BLaER1 treated with 17β-estradiol and CSF1 and Interleukin-3, amounts not matched to agents 10 nM and 100 nM (cell line): ENCODE measurements at regions not wholly inside any gene's neighbourhood (a gene's known extent, or its start where the extent isn't known, plus 50 kb on each side); places are given as distances from the start of the nearest gene placed in this dataset.

ENCODE experiments used
- H3K27ac ChIP-seq, 11 experiments: shearing (Covaris generic); formaldehyde crosslinking; 2 replicates each; pipeline ENCODE4 v1.8.1; 2022
- H3K27me3 ChIP-seq, 11 experiments: shearing (Covaris generic); formaldehyde crosslinking; 2 replicates each; pipeline ENCODE4 v1.8.1; 2022
- H3K36me3 ChIP-seq, 11 experiments: shearing (Covaris generic); formaldehyde crosslinking; 2 replicates each; pipeline ENCODE4 v1.8.1; 2022
- H3K4me1 ChIP-seq, 10 experiments: shearing (Covaris generic); formaldehyde crosslinking; 2 replicates each; pipeline ENCODE4 v1.8.1; 2022
- H3K4me2 ChIP-seq, 11 experiments: shearing (Covaris generic); formaldehyde crosslinking; 2 replicates each; pipeline ENCODE4 v1.8.1; 2022
- H3K4me3 ChIP-seq, 10 experiments: shearing (Covaris generic); formaldehyde crosslinking; 2 replicates each; pipeline ENCODE4 v1.8.1; 2022
- H3K9ac ChIP-seq, 11 experiments: shearing (Covaris generic); formaldehyde crosslinking; 2 replicates each; pipeline ENCODE4 v1.8.1; 2022
- H3K9me3 ChIP-seq, 11 experiments: shearing (Covaris generic); formaldehyde crosslinking; replicated peaks in 1 of 11; 2 replicates each; pipeline ENCODE4 v1.8.1; 2022
- H4K20me1 ChIP-seq, 11 experiments: shearing (Covaris generic); formaldehyde crosslinking; 2 replicates each; pipeline ENCODE4 v1.8.1; 2022
- Cebpa-rat ChIP-seq, 11 experiments: shearing (Covaris generic); IDR thresholded peaks; 2 replicates each; pipeline ENCODE4 v1.8.1; 2022

DNA sequence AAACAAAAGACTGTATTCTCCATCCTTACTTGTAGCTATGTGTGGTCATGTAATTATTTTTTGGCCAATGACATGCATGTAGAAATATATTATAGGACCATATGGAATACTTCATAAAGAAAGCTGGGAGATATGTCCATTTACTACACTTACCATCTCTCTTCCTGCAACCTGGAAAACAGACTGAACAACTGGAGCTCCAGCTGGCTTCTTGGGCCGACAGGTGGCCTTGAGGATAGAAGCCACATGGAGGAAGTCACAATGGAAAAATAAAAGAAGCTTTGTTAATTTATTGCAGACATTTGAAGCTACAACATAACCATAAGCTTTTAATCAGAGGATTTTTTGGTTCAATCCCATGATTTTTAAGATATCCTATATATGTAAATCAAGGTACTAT is 167.9 kb upstream of the CBLB start:
- Histone ChIP-seq H3K27ac (no peak overlapping the region), H3K9me3 (peaks cover 0 to 18% (median 6%) of the 10 kb centered on the region in 11 experiments; a peak in 7 of 22 replicates), H3K4me1 (no peaks in the 10 kb centered on the region), H4K20me1 (no peaks in the 10 kb centered on the region), H3K9ac (no peak overlapping the region), H3K36me3 (no peaks in the 10 kb centered on the region), H3K4me3 (no peak overlapping the region), H3K27me3 (no peaks in the 10 kb centered on the region), H3K4me2 (no peak overlapping the region)
- no peak for TF ChIP-seq Cebpa-rat (IDR thresholded peaks at IDR 0.05)

DNA sequence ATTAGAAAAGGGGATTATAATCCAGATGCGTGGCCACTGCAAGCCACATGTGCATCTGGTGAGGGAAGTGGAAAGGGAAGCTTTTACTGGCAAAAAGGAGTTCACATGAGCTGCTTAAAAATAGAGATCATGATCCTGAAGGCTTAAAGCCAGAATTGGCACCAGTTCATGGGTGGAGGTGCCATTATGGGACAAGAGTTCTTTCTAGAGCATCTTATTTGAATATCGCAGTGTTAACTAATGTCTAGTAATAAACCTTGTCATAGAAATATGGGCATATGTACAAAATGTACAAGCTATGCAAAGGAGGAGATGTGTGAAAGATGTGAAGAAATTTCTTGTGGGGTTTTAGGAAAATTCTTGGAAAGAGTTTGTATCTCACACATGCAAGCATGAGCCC is 178.4 kb upstream of the CBLB start:
- H3K27ac ChIP-seq, result no peak overlapping the region
- no peak overlapping the region for H3K4me3 ChIP-seq
- H3K4me2 ChIP-seq, result no peak overlapping the region
- no peak for TF ChIP-seq Cebpa-rat (IDR thresholded peaks at IDR 0.05)
- H4K20me1 ChIP-seq, result no peaks in the 10 kb centered on the region
- H3K9me3 ChIP-seq, result peaks cover 0 to 10% (median 0%) of the 10 kb centered on the region in 11 experiments; a peak in 1 of 22 replicates
- no peaks in the 10 kb centered on the region for H3K27me3 ChIP-seq
- no peak overlapping the region for H3K9ac ChIP-seq
- H3K36me3 ChIP-seq, result no peaks in the 10 kb centered on the region
- H3K4me1 ChIP-seq, result no peaks in the 10 kb centered on the region

DNA sequence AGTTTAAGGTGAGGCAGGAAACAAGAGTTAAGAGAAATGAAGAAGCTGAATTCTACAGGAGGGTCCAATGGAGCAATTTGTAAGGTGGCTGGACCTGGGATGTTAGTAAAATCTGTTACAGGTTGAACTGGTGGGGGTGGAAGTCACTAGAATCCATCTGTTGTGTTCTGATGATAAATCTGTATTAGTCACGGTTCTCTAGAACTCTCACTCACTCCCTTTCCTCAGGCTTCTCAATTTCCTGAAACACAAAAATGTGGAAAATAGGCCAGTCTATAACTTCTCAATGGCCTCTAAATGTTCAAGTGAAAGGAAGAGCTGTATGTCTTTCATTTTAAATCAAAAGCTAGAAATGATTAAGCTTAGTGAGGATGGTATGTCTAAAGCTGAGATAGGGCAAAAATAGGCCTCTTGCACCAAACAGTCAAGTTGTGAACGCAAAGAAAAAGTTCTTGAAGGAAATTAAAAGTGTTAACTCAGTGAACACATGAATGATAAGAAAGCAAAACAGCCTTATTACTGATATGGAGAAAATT is 180.2 kb upstream of the CBLB start:
- Histone ChIP-seq H3K4me2 (no peak overlapping the region), H3K4me3 (no peak overlapping the region), H3K9ac (no peak overlapping the region), H3K27ac (no peak overlapping the region), H3K36me3 (no peaks in the 10 kb centered on the region; a peak in 1 of 22 replicates), H3K4me1 (no peaks in the 10 kb centered on the region), H3K9me3 (0 out of 22 replicates have a peak, but pooled peaks cover 0 to 6% (median 0%) of the 10 kb centered on the region in 11 experiments), H3K27me3 (no peaks in the 10 kb centered on the region), H4K20me1 (no peaks in the 10 kb centered on the region)
- no peak for TF ChIP-seq Cebpa-rat (IDR thresholded peaks at IDR 0.05)

DNA sequence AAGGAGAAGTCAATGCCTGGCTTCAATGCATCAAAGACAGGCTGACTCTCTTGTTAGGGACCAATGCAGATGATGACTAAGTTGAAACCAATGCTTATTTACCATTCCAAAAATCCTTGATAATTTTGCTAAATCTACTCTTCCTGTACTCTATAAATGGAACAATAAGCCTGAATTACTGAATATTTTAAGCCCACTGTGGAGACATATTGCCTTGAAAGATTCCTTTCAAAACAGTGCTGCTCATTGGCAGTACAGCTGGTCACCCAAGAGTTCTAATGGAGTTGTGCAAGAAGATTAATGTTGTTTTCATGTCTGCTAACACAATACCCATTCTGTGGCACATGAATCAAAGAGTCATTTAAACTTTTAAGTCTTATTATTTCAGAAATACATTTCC is 181.0 kb upstream of the CBLB start:
- no peak overlapping the region for H3K27ac ChIP-seq
- H3K4me3 ChIP-seq, result no peak overlapping the region
- TF ChIP-seq Cebpa-rat (IDR thresholded peaks at IDR 0.05), result no peak

DNA sequence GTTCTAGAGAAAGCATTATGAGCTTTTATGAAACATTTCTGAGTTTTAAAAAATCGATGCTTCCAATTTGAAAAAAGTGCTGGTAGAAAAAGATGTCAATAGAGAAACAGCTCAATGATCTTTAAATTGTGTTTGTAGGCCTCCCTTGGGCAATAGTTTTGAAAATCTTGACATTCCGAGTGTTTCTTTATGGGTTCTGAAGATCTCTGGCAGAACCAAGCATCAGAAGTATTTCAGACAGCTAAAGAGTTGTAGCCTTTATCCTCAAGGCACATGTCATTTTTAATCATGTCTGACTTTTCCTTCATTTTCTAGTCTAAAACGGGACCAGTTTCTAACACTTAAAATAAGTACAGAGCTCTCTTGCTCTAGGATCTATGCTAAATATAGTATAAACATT is 188.1 kb upstream of the CBLB start:
- H3K4me1 ChIP-seq, result no peaks in the 10 kb centered on the region
- no peak overlapping the region for H3K4me3 ChIP-seq
- no peaks in the 10 kb centered on the region for H4K20me1 ChIP-seq
- H3K9me3 ChIP-seq, result no peaks in the 10 kb centered on the region
- no peak overlapping the region for H3K4me2 ChIP-seq
- no peak overlapping the region for H3K9ac ChIP-seq
- H3K27ac ChIP-seq, result no peak overlapping the region
- TF ChIP-seq Cebpa-rat (IDR thresholded peaks at IDR 0.05), result no peak
- H3K36me3 ChIP-seq, result no peaks in the 10 kb centered on the region; a peak in 1 of 22 replicates
- no peaks in the 10 kb centered on the region for H3K27me3 ChIP-seq

More for the DNA sequence above, 181.0 kb upstream of the CBLB start:
- no peaks in the 10 kb centered on the region for H3K4me1 ChIP-seq
- no peaks in the 10 kb centered on the region for H3K27me3 ChIP-seq
- H3K36me3 ChIP-seq, result no peaks in the 10 kb centered on the region; a peak in 1 of 22 replicates
- 0 out of 22 replicates have a peak, but pooled peaks cover 0 to 6% (median 0%) of the 10 kb centered on the region in 11 experiments for H3K9me3 ChIP-seq
- no peak overlapping the region for H3K4me2 ChIP-seq
- no peaks in the 10 kb centered on the region for H4K20me1 ChIP-seq
- H3K9ac ChIP-seq, result no peak overlapping the region

DNA sequence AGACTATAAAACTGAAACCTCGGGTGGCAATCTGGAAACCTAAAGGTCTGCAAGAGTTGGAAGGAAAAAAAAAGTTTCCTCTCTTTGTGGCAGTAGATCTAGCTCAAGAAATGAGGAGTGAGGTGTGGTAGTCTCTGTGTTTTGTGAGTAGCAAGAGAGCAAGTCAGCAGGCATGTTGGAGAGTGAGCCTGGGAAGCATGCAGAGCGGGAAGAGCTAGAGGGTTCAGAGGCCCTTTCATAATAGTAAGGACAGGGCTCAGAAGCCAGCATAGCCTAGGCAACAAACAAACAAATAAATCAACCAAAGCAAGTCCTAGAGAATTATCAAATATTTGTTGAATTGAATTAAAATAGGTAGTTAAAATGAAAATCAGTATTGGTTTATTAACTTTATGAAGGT is 189.7 kb upstream of the CBLB start:
- no peak for TF ChIP-seq Cebpa-rat (IDR thresholded peaks at IDR 0.05)
- Histone ChIP-seq H3K4me1 (no peaks in the 10 kb centered on the region), H3K4me3 (no peak overlapping the region), H3K27ac (no peak overlapping the region), H3K4me2 (no peak overlapping the region), H3K9me3 (no peaks in the 10 kb centered on the region), H3K36me3 (no peaks in the 10 kb centered on the region; a peak in 1 of 22 replicates), H3K9ac (no peak overlapping the region), H4K20me1 (no peaks in the 10 kb centered on the region), H3K27me3 (no peaks in the 10 kb centered on the region)

DNA sequence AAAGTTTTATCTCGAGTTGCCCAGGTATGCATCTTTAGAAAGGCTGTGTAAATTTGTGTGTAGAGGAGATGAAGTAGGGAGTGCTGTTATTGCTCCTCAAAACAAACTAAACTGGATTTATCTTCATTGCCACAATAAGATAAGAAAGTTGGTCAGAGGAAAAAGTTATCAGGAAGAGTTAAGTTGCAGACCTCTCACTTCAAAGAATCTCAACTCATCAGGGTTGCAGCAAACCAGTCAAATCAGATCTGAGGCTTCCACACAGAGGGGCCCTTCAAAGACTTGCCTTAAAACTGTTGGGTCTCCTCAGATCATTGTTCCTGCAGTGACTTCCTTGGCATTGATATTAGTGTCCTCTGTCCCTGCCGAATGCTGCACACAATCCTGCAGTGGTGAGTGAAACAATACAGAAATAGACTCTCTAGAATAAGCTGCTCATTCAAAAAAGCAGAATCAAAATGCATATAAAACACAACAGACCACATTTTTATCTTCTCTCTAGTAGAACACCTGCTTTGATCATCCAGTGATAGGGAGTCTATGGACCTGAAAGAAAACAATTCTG is 191.2 kb upstream of the CBLB start:
- peaks cover 0 to 12% (median 0%) of the 10 kb centered on the region in 11 experiments; a peak in 5 of 22 replicates for H3K9me3 ChIP-seq
- H3K4me2 ChIP-seq, result no peak overlapping the region
- H4K20me1 ChIP-seq, result no peaks in the 10 kb centered on the region
- no peak for TF ChIP-seq Cebpa-rat (IDR thresholded peaks at IDR 0.05)
- no peak overlapping the region for H3K9ac ChIP-seq
- no peaks in the 10 kb centered on the region for H3K27me3 ChIP-seq
- no peak overlapping the region for H3K4me3 ChIP-seq
- no peak overlapping the region for H3K27ac ChIP-seq
- no peaks in the 10 kb centered on the region; a peak in 1 of 22 replicates for H3K36me3 ChIP-seq
- H3K4me1 ChIP-seq, result no peaks in the 10 kb centered on the region

DNA sequence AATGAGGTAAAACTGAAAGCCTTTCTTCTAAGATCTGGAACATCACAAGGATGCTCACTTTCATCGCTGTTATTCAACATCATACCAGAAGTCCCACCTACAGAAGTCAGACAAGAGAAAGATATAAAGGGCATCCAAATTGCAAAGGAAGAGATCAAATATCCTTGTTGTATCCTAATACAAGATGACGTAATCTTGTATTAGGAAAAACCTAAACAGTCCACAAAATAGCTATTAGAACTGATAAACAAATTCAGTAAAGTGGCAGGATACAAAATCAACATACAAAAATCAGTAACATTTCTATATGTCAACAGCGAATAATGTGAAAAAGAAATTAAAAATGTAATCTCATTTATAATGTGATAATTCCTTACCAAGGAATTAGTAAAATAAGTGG is 195.1 kb upstream of the CBLB start:
- Histone ChIP-seq H3K4me3 (no peak overlapping the region), H3K9me3 (peaks cover 0 to 12% (median 0%) of the 10 kb centered on the region in 11 experiments; a peak in 5 of 22 replicates), H3K27me3 (no peaks in the 10 kb centered on the region), H4K20me1 (no peaks in the 10 kb centered on the region), H3K4me1 (no peaks in the 10 kb centered on the region), H3K36me3 (no peaks in the 10 kb centered on the region; a peak in 1 of 22 replicates), H3K9ac (no peak overlapping the region), H3K4me2 (no peak overlapping the region), H3K27ac (no peak overlapping the region)
- TF ChIP-seq Cebpa-rat (IDR thresholded peaks at IDR 0.05), result no peak

DNA sequence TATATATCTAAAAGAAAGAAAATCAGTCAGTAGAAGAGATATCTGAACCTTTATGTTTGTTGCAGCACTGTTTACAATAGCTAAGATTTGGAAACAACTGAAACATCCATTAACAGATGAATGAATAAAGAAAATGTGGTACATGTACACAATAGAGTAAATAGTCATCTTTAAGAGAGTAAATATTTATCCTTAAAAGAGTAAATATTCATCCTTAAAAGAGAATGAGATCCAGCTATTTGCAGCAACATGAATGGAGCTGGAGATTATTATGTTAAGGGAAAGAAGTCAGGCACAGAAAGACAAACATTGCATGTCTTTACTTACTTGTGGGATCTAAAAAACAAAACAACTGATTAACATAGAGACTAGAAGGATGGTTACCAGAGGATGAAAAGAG is 197.0 kb upstream of the CBLB start:
- Histone ChIP-seq H3K27me3 (no peaks in the 10 kb centered on the region), H3K4me1 (no peaks in the 10 kb centered on the region; a peak in 1 of 20 replicates), H3K4me3 (no peak overlapping the region), H4K20me1 (no peaks in the 10 kb centered on the region), H3K36me3 (no peaks in the 10 kb centered on the region; a peak in 1 of 22 replicates), H3K9ac (no peak overlapping the region), H3K27ac (no peak overlapping the region), H3K9me3 (peaks cover 0 to 12% (median 2%) of the 10 kb centered on the region in 11 experiments; a peak in 5 of 22 replicates), H3K4me2 (no peak overlapping the region)
- no peak for TF ChIP-seq Cebpa-rat (IDR thresholded peaks at IDR 0.05)

DNA sequence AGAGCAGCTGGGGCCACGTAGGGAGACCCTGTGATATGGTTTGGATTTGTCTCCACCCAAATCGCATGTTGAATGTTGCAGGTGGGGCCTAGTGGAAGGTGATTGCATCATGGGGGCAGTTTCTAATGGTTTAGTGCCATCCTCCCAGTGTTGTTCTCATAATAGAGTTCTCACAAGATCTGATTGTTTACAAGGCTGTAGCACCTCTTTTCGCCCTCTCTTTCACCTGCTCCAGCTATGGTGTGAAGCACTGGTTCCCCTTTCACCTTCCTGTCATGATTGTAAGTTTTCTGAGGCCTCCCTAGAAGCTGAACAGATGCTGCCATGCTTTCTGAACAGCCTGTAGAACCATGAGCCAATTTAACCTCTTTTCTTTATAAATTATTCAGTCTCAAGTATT is 198.9 kb upstream of the CBLB start:
- Histone ChIP-seq H3K27me3 (no peaks in the 10 kb centered on the region), H3K4me1 (no peaks in the 10 kb centered on the region; a peak in 1 of 20 replicates), H3K4me3 (no peak overlapping the region), H4K20me1 (no peaks in the 10 kb centered on the region), H3K4me2 (no peak overlapping the region), H3K9ac (no peak overlapping the region), H3K9me3 (peaks cover 9 to 25% (median 14%) of the 10 kb centered on the region in 11 experiments; a peak in 19 of 22 replicates), H3K36me3 (no peaks in the 10 kb centered on the region; a peak in 1 of 22 replicates), H3K27ac (no peak overlapping the region)
- TF ChIP-seq Cebpa-rat (IDR thresholded peaks at IDR 0.05), result no peak
